ENCODE measurements at regions not wholly inside any gene's neighbourhood (a gene's known extent, or its start where the extent isn't known, plus 50 kb on each side); places are given as distances from the start of the nearest gene placed in this dataset.

DNA sequence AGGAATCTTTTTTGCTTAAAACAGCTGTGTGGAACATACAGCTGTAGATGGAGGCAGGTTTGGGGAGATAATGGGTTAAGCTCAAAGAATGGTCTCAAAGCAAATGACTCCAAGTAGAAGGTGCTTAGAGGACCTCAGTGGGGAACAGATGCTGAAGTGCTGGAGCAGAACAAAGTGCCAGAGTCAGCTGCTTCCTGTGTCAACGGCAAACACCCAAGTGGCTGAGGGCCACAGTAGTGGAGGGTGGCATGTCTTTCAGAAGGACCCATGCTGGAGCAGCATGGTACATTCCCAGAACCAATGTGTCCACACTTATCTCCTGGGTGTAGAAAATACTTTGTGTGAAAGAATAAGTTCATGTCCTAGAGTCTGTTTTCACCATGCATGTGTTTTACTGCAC is 197.5 kb downstream of the CCNG2 start:
- no peaks in the 10 kb centered on the region for H3K9me3 ChIP-seq (ENCODE audit: control insufficient read depth, low read depth, low read length)
- no peak overlapping the region for H3K56ac ChIP-seq (ENCODE audit: insufficient read length, low read depth, low read length)
- Mint-ChIP-seq H3K4me3 (no peak overlapping the region), H3K4me1 (no peaks in the 10 kb centered on the region), H3K27me3 (ENCODE audit: low read depth) (peaks cover 9% of the 10 kb centered on the region), H3K27ac (no peak overlapping the region), H3K9me3 (no peaks in the 10 kb centered on the region), H3K36me3 (ENCODE audit: insufficient read depth in 1 of 3, low read depth in 3 of 3) (no peaks in the 10 kb centered on the region)
- H3K18ac ChIP-seq (ENCODE audit: insufficient read length, low read depth, low read length): no peak overlapping the region
- no peak for DNase-seq
- no peak overlapping the region for H2BK15ac ChIP-seq (ENCODE audit: low read depth, low read length)
- WGBS (ENCODE audit: extremely low coverage, insufficient read length, low lambda C conversion rate): no CpG with 5 or more reads among the region's 1 CpG
- no peak overlapping the region for H3K27ac ChIP-seq (ENCODE audit: insufficient read length, low read depth, low read length)
- no peak overlapping the region for H3K4ac ChIP-seq (ENCODE audit: low read depth, low read length)
- no peak overlapping the region for H4K5ac ChIP-seq (ENCODE audit: insufficient read length, low read depth, low read length)
- H3K4me2 ChIP-seq (ENCODE audit: insufficient read depth, insufficient read length, low read length): no peak overlapping the region
- H3T11ph ChIP-seq (ENCODE audit: low read length): no peak overlapping the region
- H2BK20ac ChIP-seq (ENCODE audit: low read depth, low read length, poor library complexity, severe bottlenecking): no peak overlapping the region
- no peak overlapping the region for H3K23ac ChIP-seq (ENCODE audit: insufficient read length, low read depth, low read length)
- H3K14ac ChIP-seq (ENCODE audit: insufficient read depth, low read length): no peak overlapping the region
- no peaks in the 10 kb centered on the region for H3K79me2 ChIP-seq (ENCODE audit: insufficient read depth, low read length)
- no peaks in the 10 kb centered on the region for H4K20me1 ChIP-seq (ENCODE audit: control insufficient read depth, insufficient read depth, insufficient read length)
- TF ChIP-seq CTCF (conservative IDR thresholded peaks at IDR 0.05): no peak
- no peak overlapping the region for H2AFZ ChIP-seq (ENCODE audit: low read length)
- no peak overlapping the region for H2BK5ac ChIP-seq (ENCODE audit: insufficient read length, low read length)
- no peak overlapping the region for H4K8ac ChIP-seq (replicated peaks; ENCODE audit: insufficient read length, low read depth, low read length)
- no peaks in the 10 kb centered on the region for H3K4me1 ChIP-seq (ENCODE audit: insufficient read depth, low read length)
- H3K9ac ChIP-seq (ENCODE audit: extremely low read depth, insufficient read length, low read length): no peak overlapping the region
- no peaks in the 10 kb centered on the region for H3K27me3 ChIP-seq (ENCODE audit: insufficient read depth, low read length)
- no peak overlapping the region for H2AK5ac ChIP-seq (ENCODE audit: insufficient read length, low read length)
- H2BK120ac ChIP-seq (ENCODE audit: low read depth, low read length, poor library complexity, severe bottlenecking): no peak overlapping the region
- H3K79me1 ChIP-seq (ENCODE audit: insufficient read depth, low read depth, low read length, poor library complexity, severe bottlenecking): no peaks in the 10 kb centered on the region
- no peak overlapping the region for H4K91ac ChIP-seq (ENCODE audit: insufficient read length, low read depth, low read length)
- no peak overlapping the region for H2BK12ac ChIP-seq (ENCODE audit: insufficient read length, low read depth, low read length)
- no peaks in the 10 kb centered on the region for H3K23me2 ChIP-seq (ENCODE audit: insufficient read length, low read depth, low read length, poor library complexity, severe bottlenecking)
